H1 (cell line): ENCODE measurements at regions not wholly inside any gene's neighbourhood (a gene's known extent, or its start where the extent isn't known, plus 50 kb on each side); places are given as distances from the start of the nearest gene placed in this dataset.

Source experiments
- CTCF ChIA-PET: fragments of 300-600 bp; sonication (Branson Sonifier 250); formaldehyde crosslinking; loops from one replicate; lab custom pipeline; 2021; ENCODE audit not compliant: partially characterized antibody; lab: Charles Lee
- POLR2A ChIA-PET: fragments of 300-600 bp; sonication (Branson Sonifier 250); formaldehyde crosslinking; loops from one replicate; lab custom pipeline; 2021; ENCODE audit warnings: inconsistent platforms; ENCODE audit not compliant: partially characterized antibody; lab: Charles Lee
- DNase-seq, 2 experiments: peaks; one replicate each; pipeline versions ENCODE4 v3.0.0 to v3.0.0-alpha.2; 2010 to 2022; ENCODE audit warnings: low spot score in 2 of 2, low read depth in 1 of 2, mixed read lengths in 1 of 2
- FAIRE-seq: peaks from 2 replicates; lab custom pipeline; 2011; peaks lifted over from hg19 to GRCh38; lab: Jason Lieb, UNC
- H2AFZ ChIP-seq: 2 replicates; pipeline ENCODE4 v1.8.1; 2012; ENCODE audit warnings: low read length, inconsistent platforms
- H2AK5ac ChIP-seq: 2 replicates; pipeline ENCODE4 v1.6.1; 2013; ENCODE audit warnings: low read depth, low read length
- H2BK120ac ChIP-seq: replicated peaks from 2 replicates; pipeline ENCODE3; 2013; ENCODE audit warnings: low read depth, low read length, inconsistent platforms
- H2BK12ac ChIP-seq: 2 replicates; pipeline ENCODE4 v1.6.1; 2013; ENCODE audit warnings: low read depth, low read length
- H2BK15ac ChIP-seq: 2 replicates; pipeline ENCODE4 v1.6.1; 2013; ENCODE audit warnings: low read length
- H2BK20ac ChIP-seq: 2 replicates; pipeline ENCODE4 v1.6.1; 2013; ENCODE audit warnings: low read length
- H2BK5ac ChIP-seq: 2 replicates; pipeline ENCODE4 v1.6.1; 2013; ENCODE audit warnings: low read depth, low read length
- H3K14ac ChIP-seq: 2 replicates; pipeline ENCODE4 v1.6.1; 2013; ENCODE audit warnings: inconsistent platforms; ENCODE audit not compliant: insufficient read length
- H3K18ac ChIP-seq: 2 replicates; pipeline ENCODE4 v1.6.1; 2013; ENCODE audit warnings: low read length; ENCODE audit errors: extremely low read depth
- H3K23ac ChIP-seq: 2 replicates; pipeline ENCODE4 v1.6.1; 2013; ENCODE audit warnings: inconsistent platforms; ENCODE audit not compliant: insufficient read length
- H3K23me2 ChIP-seq: 2 replicates; pipeline ENCODE4 v1.6.1; 2013; ENCODE audit warnings: low read depth, low read length
- H3K27ac ChIP-seq: 2 replicates; pipeline ENCODE4 v1.6.1; 2011; ENCODE audit warnings: low read depth, low read length, inconsistent platforms
- H3K27me3 ChIP-seq, 4 experiments: replicated peaks in 1 of 4; 1 replicate in 1 of 4; 2 replicates in 3 of 4; pipeline versions ENCODE4 v1.6.1 to v1.8.1; 2011 to 2013; ENCODE audit warnings: low read length in 3 of 4, mild to moderate bottlenecking in 3 of 4, inconsistent platforms in 2 of 4, mixed read lengths in 2 of 4, moderate library complexity in 1 of 4; ENCODE audit not compliant: control insufficient read depth in 3 of 4, insufficient read depth in 3 of 4; ENCODE audit errors: extremely low read depth in 1 of 4
- H3K36me3 ChIP-seq, 4 experiments: 2 replicates each; pipeline versions ENCODE4 v1.6.1 to v1.8.1; 2011 to 2013; ENCODE audit warnings: mild to moderate bottlenecking in 4 of 4, low read length in 3 of 4, moderate library complexity in 2 of 4, control low read depth in 1 of 4, inconsistent platforms in 1 of 4; ENCODE audit not compliant: insufficient read depth in 4 of 4, control insufficient read depth in 2 of 4
- H3K4ac ChIP-seq: replicated peaks from 2 replicates; pipeline ENCODE3; 2013; ENCODE audit warnings: low read length, low read depth, mixed read lengths, inconsistent platforms; ENCODE audit not compliant: insufficient read length
- H3K4me1 ChIP-seq, 4 experiments: replicated peaks in 1 of 4; 1 replicate in 1 of 4; 2 replicates in 3 of 4; pipeline versions ENCODE4 v1.6.1 to v1.8.1; 2011 to 2013; ENCODE audit warnings: low read length in 3 of 4, inconsistent platforms in 2 of 4, mixed read lengths in 1 of 4; ENCODE audit not compliant: insufficient read depth in 4 of 4, control insufficient read depth in 3 of 4
- H3K4me2 ChIP-seq, 2 experiments: 2 replicates each; pipeline versions ENCODE4 v1.6.1 to v1.8.1; 2011 to 2013; ENCODE audit warnings: low read depth in 2 of 2, low read length in 2 of 2, control low read depth in 1 of 2, inconsistent platforms in 1 of 2, mild to moderate bottlenecking in 1 of 2; ENCODE audit not compliant: insufficient read depth in 1 of 2
- H3K4me3 ChIP-seq, 4 experiments: fragments of 200-600, 300-600 bp in 1 of 4; sonication (generic), shearing (Covaris generic), sonication (Bioruptor Twin) in 1 of 4; 2 replicates each; pipeline versions ENCODE4 v1.5.1 to v1.8.1; 2011 to 2016; ENCODE audit warnings: low read length in 4 of 4, low read depth in 3 of 4, control low read depth in 2 of 4, inconsistent platforms in 2 of 4, mild to moderate bottlenecking in 2 of 4, mixed read lengths in 1 of 4, moderate library complexity in 1 of 4; ENCODE audit not compliant: insufficient read depth in 2 of 4; ENCODE audit errors: extremely low read depth in 1 of 4
- H3K56ac ChIP-seq: replicated peaks from 2 replicates; pipeline ENCODE3; 2013; ENCODE audit warnings: low read depth, mild to moderate bottlenecking, mixed read lengths, low read length, inconsistent platforms; ENCODE audit not compliant: insufficient read length
- H3K79me1 ChIP-seq: 2 replicates; pipeline ENCODE4 v1.6.1; 2013; ENCODE audit warnings: low read depth, low read length, control low read depth
- H3K79me2 ChIP-seq, 2 experiments: 2 replicates each; pipeline versions ENCODE4 v1.6.1 to v1.8.1; 2012 to 2013; ENCODE audit warnings: low read length in 2 of 2, mild to moderate bottlenecking in 2 of 2, inconsistent platforms in 1 of 2; ENCODE audit not compliant: insufficient read depth in 2 of 2, control insufficient read depth in 1 of 2
- H3K9ac ChIP-seq, 4 experiments: replicated peaks in 1 of 4; 1 replicate in 1 of 4; 2 replicates in 3 of 4; pipeline versions ENCODE4 v1.6.1 to v1.8.1; 2011 to 2013; ENCODE audit warnings: low read depth in 3 of 4, low read length in 3 of 4, control low read depth in 2 of 4, mild to moderate bottlenecking in 2 of 4, moderate library complexity in 2 of 4, inconsistent platforms in 1 of 4; ENCODE audit errors: extremely low read depth in 1 of 4
- H3K9me3 ChIP-seq, 2 experiments: 2 replicates each; pipeline versions ENCODE4 v1.6.1 to v1.8.1; 2012 to 2013; ENCODE audit warnings: mild to moderate bottlenecking in 2 of 2, moderate library complexity in 2 of 2, control low read depth in 1 of 2, inconsistent platforms in 1 of 2, low read depth in 1 of 2, low read length in 1 of 2, mixed read lengths in 1 of 2; ENCODE audit not compliant: insufficient read depth in 2 of 2
- H4K20me1 ChIP-seq, 2 experiments: replicated peaks in 1 of 2; 2 replicates each; pipeline versions ENCODE3 to v1.8.1; 2011 to 2013; ENCODE audit warnings: inconsistent platforms in 2 of 2, low read length in 2 of 2, mild to moderate bottlenecking in 1 of 2; ENCODE audit not compliant: insufficient read depth in 2 of 2, control insufficient read depth in 1 of 2
- H4K5ac ChIP-seq: 2 replicates; pipeline ENCODE4 v1.6.1; 2013; ENCODE audit warnings: low read length, low read depth, mixed read lengths, inconsistent platforms; ENCODE audit not compliant: insufficient read length
- H4K8ac ChIP-seq: 2 replicates; pipeline ENCODE4 v1.8.0; 2013; ENCODE audit warnings: mild to moderate bottlenecking, moderate library complexity, low read length, inconsistent platforms; ENCODE audit not compliant: insufficient read depth; ENCODE audit errors: extremely low read depth
- H4K91ac ChIP-seq: replicated peaks from 2 replicates; pipeline ENCODE3; 2013; ENCODE audit warnings: low read length, mixed read lengths, inconsistent platforms; ENCODE audit not compliant: insufficient read length
- CBX8 ChIP-seq: fragments of 300-800, 300-1000 bp; sonication (generic); IDR thresholded peaks from 2 replicates; pipeline ENCODE4 v1.7.1; 2016; ENCODE audit warnings: low read depth, low read length, borderline replicate concordance
- CEBPB ChIP-seq: IDR thresholded peaks from 2 replicates; pipeline ENCODE4 v1.6.1; 2012; ENCODE audit warnings: low read depth, low read length
- CHD2 ChIP-seq: IDR thresholded peaks from 2 replicates; pipeline ENCODE4 v1.6.1; 2012; ENCODE audit warnings: low read length, improper control_type of control experiment
- CREB1 ChIP-seq: IDR thresholded peaks from 2 replicates; pipeline ENCODE4 v1.6.1; 2012; ENCODE audit warnings: inconsistent platforms
- EP300 ChIP-seq, 2 experiments: IDR thresholded peaks; 1 replicate in 1 of 2; 2 replicates in 1 of 2; pipeline ENCODE4 v1.6.1; 2011 to 2012; ENCODE audit warnings: low read depth in 2 of 2, low read length in 2 of 2, mild to moderate bottlenecking in 2 of 2, borderline replicate concordance in 1 of 2, inconsistent platforms in 1 of 2, moderate library complexity in 1 of 2
- EZH2 ChIP-seq: fragments of 200-600 bp; sonication (generic); IDR thresholded peaks from 2 replicates; pipeline ENCODE4 v1.7.1; 2012; ENCODE audit warnings: low read depth, mild to moderate bottlenecking, moderate library complexity, low read length, inconsistent platforms; ENCODE audit not compliant: severe bottlenecking
- FOSL1 ChIP-seq: IDR thresholded peaks from 2 replicates; pipeline ENCODE4 v1.6.1; 2011; ENCODE audit warnings: mild to moderate bottlenecking, low read depth, low read length, moderate library complexity; ENCODE audit not compliant: insufficient read depth
- KDM1A ChIP-seq: fragments of 200-600, 300-600 bp; sonication (generic); IDR thresholded peaks from 2 replicates; pipeline ENCODE4 v1.7.1; 2016; ENCODE audit warnings: mild to moderate bottlenecking, low read length, borderline replicate concordance
- KDM4A ChIP-seq: IDR thresholded peaks from one replicate; pipeline ENCODE4 v1.7.1; 2012; ENCODE audit warnings: low read depth, mild to moderate bottlenecking, moderate library complexity, low read length, inconsistent platforms; ENCODE audit not compliant: severe bottlenecking
- PHF8 ChIP-seq: fragments of 200-600 bp; sonication (generic); conservative IDR thresholded peaks from 2 replicates; pipeline ENCODE4 v1.7.1; 2012; ENCODE audit warnings: low read depth, mild to moderate bottlenecking, inconsistent platforms, low read length, moderate library complexity
- RFX5 ChIP-seq: IDR thresholded peaks from 2 replicates; pipeline ENCODE4 v1.6.1; 2011; ENCODE audit warnings: low read depth, low read length, improper control_type of control experiment, borderline replicate concordance
- SIX5 ChIP-seq: IDR thresholded peaks from 2 replicates; pipeline ENCODE4 v1.6.1; 2011; ENCODE audit warnings: mild to moderate bottlenecking, low read depth, low read length
- SP1 ChIP-seq: IDR thresholded peaks from 2 replicates; pipeline ENCODE4 v1.6.1; 2011; ENCODE audit warnings: low read depth, low read length
- SP4 ChIP-seq: IDR thresholded peaks from 2 replicates; pipeline ENCODE4 v1.6.1; 2012; ENCODE audit warnings: low read length, inconsistent platforms
- SUZ12 ChIP-seq: fragments of 200-600 bp; sonication (generic); IDR thresholded peaks from 2 replicates; pipeline ENCODE4 v1.6.1; 2012; ENCODE audit warnings: mild to moderate bottlenecking, inconsistent platforms, low read length, moderate library complexity, mixed read lengths
- ZNF274 ChIP-seq: IDR thresholded peaks from 2 replicates; pipeline ENCODE4 v1.7.0; 2012; ENCODE audit warnings: low read length, borderline replicate concordance; ENCODE audit errors: extremely low read depth
- WGBS, 2 experiments: shearing (Covaris generic) in 1 of 2; methylation state at CpG; one replicate each; pipeline versions ENCODE4 v1.1.6 to v1.1.7; 2013 to 2015; ENCODE audit warnings: low lambda C conversion rate in 2 of 2, mixed read lengths in 2 of 2, inconsistent platforms in 1 of 2, low coverage in 1 of 2, missing lambda C conversion rate in 1 of 2; ENCODE audit not compliant: insufficient replicate concordance in 2 of 2, insufficient coverage in 1 of 2, insufficient read length in 1 of 2; ENCODE audit errors: extremely low coverage in 1 of 2, missing lambda C conversion rate in 1 of 2; 5-methylcytosine and 5-hydroxymethylcytosine counted together

DNA sequence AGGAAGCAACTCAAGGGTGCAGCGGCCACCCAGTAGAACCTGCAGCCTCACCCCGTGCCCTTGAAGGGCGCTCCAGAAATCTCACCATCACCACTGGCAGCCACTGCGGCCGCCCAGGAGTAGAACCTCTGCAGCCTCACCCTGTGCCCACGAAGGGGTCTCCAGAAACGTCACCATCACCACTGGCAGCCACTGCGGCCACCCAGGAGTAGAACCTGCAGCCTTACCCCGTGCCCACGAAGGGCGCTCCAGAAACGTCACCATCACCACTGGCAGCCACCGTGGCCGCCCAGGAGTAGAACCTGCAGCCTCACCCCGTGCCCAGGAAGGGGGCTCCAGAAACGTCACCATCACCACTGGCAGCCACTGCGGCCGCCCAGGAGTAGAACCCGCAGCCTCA lies 336.0 kb downstream of the TEX29 start:
- H3K23ac ChIP-seq = no peak overlapping the region
- H2BK120ac ChIP-seq = no peak overlapping the region
- H3K36me3 ChIP-seq = no peaks in the 10 kb centered on the region
- no peak overlapping the region for H3K4me2 ChIP-seq
- no peak overlapping the region for H3K56ac ChIP-seq
- no peak overlapping the region for H2BK15ac ChIP-seq
- TF ChIP-seq CREB1 (no peak), SP4 (no peak), RFX5 (no peak), SP1 (no peak), KDM4A (no peak), ZNF274 (no peak), SIX5 (no peak), SUZ12 (no peak), CBX8 (no peak), FOSL1 (no peak), PHF8 (no peak), KDM1A (no peak), EP300 (IDR thresholded peaks at IDR 0.05; ENCODE audit: borderline replicate concordance in 1 of 2, low read depth in 2 of 2, low read length in 2 of 2) (no peak), CHD2 (no peak), EZH2 (no peak), CEBPB (no peak)
- no peak overlapping the region for H4K91ac ChIP-seq
- no peak overlapping the region for H3K9ac ChIP-seq
- H4K8ac ChIP-seq = no peak overlapping the region
- ChIA-PET POLR2A (no interaction called here), CTCF (interaction anchor here (1.6 kb wide), 1 partner anchor 53 kb away, joined by 3 read pairs; no protein-coding TSS in a partner anchor)
- no peak overlapping the region for H3K4ac ChIP-seq
- no peaks in the 10 kb centered on the region for H3K79me1 ChIP-seq
- 88% methylated on average over 19 of the region's 19 CpGs; no CpG with 5 or more reads in 1 of the 2 experiments for WGBS, 2 experiments
- no peaks in the 10 kb centered on the region for H3K9me3 ChIP-seq
- peaks cover 0 to 9% (median 4%) of the 10 kb centered on the region in 4 experiments; a peak in 4 of 7 replicates for H3K27me3 ChIP-seq
- no peak for FAIRE-seq
- H3K79me2 ChIP-seq = no peaks in the 10 kb centered on the region
- H3K18ac ChIP-seq = no peak overlapping the region
- no peak overlapping the region for H2AK5ac ChIP-seq
- H3K23me2 ChIP-seq = no peaks in the 10 kb centered on the region
- H4K5ac ChIP-seq = no peak overlapping the region
- no peak overlapping the region for H3K27ac ChIP-seq
- no peak overlapping the region for H2BK5ac ChIP-seq
- no peak overlapping the region for H2BK20ac ChIP-seq
- H4K20me1 ChIP-seq = no peaks in the 10 kb centered on the region
- no peak overlapping the region for H3K14ac ChIP-seq
- no peak overlapping the region for H2BK12ac ChIP-seq
- H3K4me1 ChIP-seq = peaks cover 0 to 6% (median 4%) of the 10 kb centered on the region in 4 experiments; a peak in 4 of 7 replicates
- DNase-seq = no peak
- H2AFZ ChIP-seq = no peak overlapping the region
- H3K4me3 ChIP-seq = no peak overlapping the region
